Endodermal cell (in vitro differentiated cells): ENCODE measurements at regions not wholly inside any gene's neighbourhood (a gene's known extent, or its start where the extent isn't known, plus 50 kb on each side); places are given as distances from the start of the nearest gene placed in this dataset.

Experiments used
- DNase-seq: peaks from one replicate; pipeline ENCODE4 v3.0.0-alpha.2; 2017
- H3K27ac ChIP-seq: 2 replicates; pipeline ENCODE4 v1.5.1; 2013; ENCODE audit warnings: mild to moderate bottlenecking, low read depth, low read length, moderate library complexity
- H3K27me3 ChIP-seq: 2 replicates; pipeline ENCODE4 v1.6.1; 2013; ENCODE audit warnings: mild to moderate bottlenecking, low read length, moderate library complexity; ENCODE audit not compliant: insufficient read depth, control insufficient read depth, poor library complexity, severe bottlenecking
- H3K36me3 ChIP-seq: 2 replicates; pipeline ENCODE4 v1.7.0; 2013; ENCODE audit warnings: mild to moderate bottlenecking, low read length, moderate library complexity; ENCODE audit not compliant: control insufficient read depth, insufficient read depth
- H3K4me1 ChIP-seq: one replicate; pipeline ENCODE4 v1.7.0; 2013; ENCODE audit warnings: low read length; ENCODE audit not compliant: control insufficient read depth, insufficient read depth
- H3K4me3 ChIP-seq: 2 replicates; pipeline ENCODE4 v1.5.1; 2013; ENCODE audit warnings: mild to moderate bottlenecking, low read length, moderate library complexity
- H3K9ac ChIP-seq: 2 replicates; pipeline ENCODE4 v1.6.1; 2013; ENCODE audit warnings: mild to moderate bottlenecking, low read length, moderate library complexity; ENCODE audit not compliant: poor library complexity, severe bottlenecking; ENCODE audit errors: extremely low read depth
- H3K9me3 ChIP-seq: 2 replicates; pipeline ENCODE4 v1.6.1; 2013; ENCODE audit warnings: mild to moderate bottlenecking, low read length, moderate library complexity; ENCODE audit not compliant: control insufficient read depth
- H3K27ac Mint-ChIP-seq: 2 replicates; pipeline ENCODE4 v1.8.0; 2020; ENCODE audit warnings: mixed read lengths
- H3K27me3 Mint-ChIP-seq: 2 replicates; pipeline ENCODE4 v1.8.0; 2021; ENCODE audit warnings: mild to moderate bottlenecking, mixed read lengths; ENCODE audit not compliant: insufficient read depth
- H3K36me3 Mint-ChIP-seq: 2 replicates; pipeline ENCODE4 v1.8.0; 2020; ENCODE audit warnings: low read depth, mixed read lengths
- H3K4me1 Mint-ChIP-seq: 2 replicates; pipeline ENCODE4 v1.8.0; 2020; ENCODE audit warnings: mixed read lengths
- H3K4me3 Mint-ChIP-seq: 2 replicates; pipeline ENCODE4 v1.8.0; 2020; ENCODE audit warnings: mild to moderate bottlenecking, moderate library complexity, mixed read lengths
- H3K9me3 Mint-ChIP-seq: 2 replicates; pipeline ENCODE4 v1.8.0; 2020; ENCODE audit warnings: mild to moderate bottlenecking, mixed read lengths
- CTCF ChIP-seq: fragments of 200-600 bp; sonication (generic); conservative IDR thresholded peaks from 2 replicates; pipeline ENCODE4 v1.5.0; 2021; ENCODE audit warnings: antibody characterized with exemption, mild to moderate bottlenecking
- WGBS, 2 experiments: methylation state at CpG; one replicate each; pipeline versions ENCODE4 v1.1.5 to v1.1.7; 2013; ENCODE audit warnings: missing lambda C conversion rate in 2 of 2, mixed read lengths in 1 of 2; ENCODE audit not compliant: insufficient coverage in 1 of 2, insufficient read length in 1 of 2; 5-methylcytosine and 5-hydroxymethylcytosine counted together

- peaks cover 6% of the 10 kb centered on the region for H3K4me1 ChIP-seq
- no peak overlapping the region for H3K9ac ChIP-seq
- no peak overlapping the region for H3K4me3 Mint-ChIP-seq
- DNase-seq = no peak
- no peak overlapping the region for H3K27ac Mint-ChIP-seq
- no peaks in the 10 kb centered on the region for H3K36me3 Mint-ChIP-seq
- TF ChIP-seq CTCF = no peak
- no peaks in the 10 kb centered on the region for H3K9me3 Mint-ChIP-seq
- H3K27ac ChIP-seq = no peak overlapping the region
- H3K27me3 Mint-ChIP-seq = peaks cover 20% of the 10 kb centered on the region
- peaks cover 19% of the 10 kb centered on the region for H3K27me3 ChIP-seq
- WGBS, 2 experiments = 86% methylated on average over 1 of the region's 1 CpG; no CpG with 5 or more reads in 1 of the 2 experiments
- no peak overlapping the region for H3K4me3 ChIP-seq
- peaks cover 15% of the 10 kb centered on the region for H3K4me1 Mint-ChIP-seq
- no peaks in the 10 kb centered on the region for H3K9me3 ChIP-seq
- H3K36me3 ChIP-seq = no peaks in the 10 kb centered on the region
These were observed 622.2 kb downstream of the TOX3 start for GRCh38 chr16:51924744-51925143.

GRCh38 chr16:51922476-51922875 is 624.5 kb downstream of the TOX3 start:
- Histone ChIP-seq H3K4me3 (no peak overlapping the region), H3K4me1 (peaks cover 6% of the 10 kb centered on the region), H3K9me3 (no peaks in the 10 kb centered on the region), H3K9ac (no peak overlapping the region), H3K36me3 (no peaks in the 10 kb centered on the region), H3K27ac (no peak overlapping the region), H3K27me3 (peaks cover 15% of the 10 kb centered on the region)
- peaks cover 15% of the 10 kb centered on the region for H3K4me1 Mint-ChIP-seq
- no peak overlapping the region for H3K4me3 Mint-ChIP-seq
- H3K27me3 Mint-ChIP-seq = peaks cover 17% of the 10 kb centered on the region
- no peaks in the 10 kb centered on the region for H3K9me3 Mint-ChIP-seq
- no peak for TF ChIP-seq CTCF
- WGBS, 2 experiments = 88 to 94% methylated on average over 3 of the region's 3 CpGs
- no peak for DNase-seq
- no peaks in the 10 kb centered on the region for H3K36me3 Mint-ChIP-seq
- H3K27ac Mint-ChIP-seq = no peak overlapping the region

- no peaks in the 10 kb centered on the region for H3K36me3 ChIP-seq
- no peak overlapping the region for H3K27ac ChIP-seq
- Mint-ChIP-seq H3K9me3 (no peaks in the 10 kb centered on the region), H3K27ac (no peak overlapping the region), H3K27me3 (peaks cover 14% of the 10 kb centered on the region), H3K4me3 (no peak overlapping the region), H3K36me3 (no peaks in the 10 kb centered on the region), H3K4me1 (peaks cover 14% of the 10 kb centered on the region)
- DNase-seq = no peak
- H3K27me3 ChIP-seq = peaks cover 15% of the 10 kb centered on the region
- no peaks in the 10 kb centered on the region for H3K9me3 ChIP-seq
- H3K9ac ChIP-seq = no peak overlapping the region
- TF ChIP-seq CTCF = no peak
- 89 to 97% methylated on average over 3 to 4 of the region's 4 CpGs for WGBS, 2 experiments
- peaks cover 6% of the 10 kb centered on the region for H3K4me1 ChIP-seq
- H3K4me3 ChIP-seq = no peak overlapping the region
These were observed 627.2 kb downstream of the TOX3 start for GRCh38 chr16:51919736-51920135.
